ENCODE measurements at regions not wholly inside any gene's neighbourhood (a gene's known extent, or its start where the extent isn't known, plus 50 kb on each side); places are given as distances from the start of the nearest gene placed in this dataset.
A peak's percentile ranks its signal among the peaks of the same experiment; 100 is the strongest.

- no peak for DNase-seq
- H3K27ac ChIP-seq: no peak overlapping the region
- WGBS, 2 donors: 59 to 60% methylated on average over 3 of the region's 3 CpGs
- no peaks in the 10 kb centered on the region for H3K9me3 ChIP-seq
- H3K36me3 ChIP-seq (replicated peaks in 1 of 2; ENCODE audit: insufficient read depth in 1 of 2, low read depth in 2 of 2): no peaks in the 10 kb centered on the region
- no peaks in the 10 kb centered on the region for H3K27me3 ChIP-seq
- no peaks in the 10 kb centered on the region for H3K4me1 ChIP-seq
- TF ChIP-seq POLR2A (IDR thresholded peaks at IDR 0.05) (no peak), CTCF (IDR thresholded peaks at IDR 0.05) (no peak)
- no peak for ATAC-seq
- intact Hi-C loops (cut with DNase I): no loop called here
- H3K4me3 ChIP-seq: no peak overlapping the region
Measured at GRCh38 chr4:79266136-79266535, 59.7 kb downstream of the NAA11 start.

DNA sequence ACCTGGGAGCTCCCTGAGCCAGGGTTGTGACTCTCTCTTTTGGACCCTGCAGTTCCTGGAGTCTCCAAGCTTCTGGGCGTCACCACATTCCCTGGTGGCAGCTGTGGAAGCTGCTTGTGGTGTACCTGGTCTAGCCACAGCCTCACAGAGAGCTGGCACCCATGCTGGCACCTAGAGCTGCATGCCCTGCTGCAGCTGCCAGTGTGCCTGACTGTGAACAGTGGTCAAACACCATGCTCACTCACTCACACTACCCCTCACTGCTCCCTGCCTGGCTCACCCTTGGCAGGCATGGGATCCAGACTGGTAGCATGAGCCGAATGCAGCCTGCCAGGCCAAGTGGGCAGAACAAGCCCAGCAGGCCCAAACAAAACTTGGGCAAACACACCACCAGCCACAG, 66.6 kb downstream of the NAA11 start:
- no peak for ATAC-seq
- intact Hi-C loops (cut with DNase I): no loop called here
- TF ChIP-seq POLR2A (IDR thresholded peaks at IDR 0.05) (no peak), CTCF (IDR thresholded peaks at IDR 0.05) (no peak)

DNA sequence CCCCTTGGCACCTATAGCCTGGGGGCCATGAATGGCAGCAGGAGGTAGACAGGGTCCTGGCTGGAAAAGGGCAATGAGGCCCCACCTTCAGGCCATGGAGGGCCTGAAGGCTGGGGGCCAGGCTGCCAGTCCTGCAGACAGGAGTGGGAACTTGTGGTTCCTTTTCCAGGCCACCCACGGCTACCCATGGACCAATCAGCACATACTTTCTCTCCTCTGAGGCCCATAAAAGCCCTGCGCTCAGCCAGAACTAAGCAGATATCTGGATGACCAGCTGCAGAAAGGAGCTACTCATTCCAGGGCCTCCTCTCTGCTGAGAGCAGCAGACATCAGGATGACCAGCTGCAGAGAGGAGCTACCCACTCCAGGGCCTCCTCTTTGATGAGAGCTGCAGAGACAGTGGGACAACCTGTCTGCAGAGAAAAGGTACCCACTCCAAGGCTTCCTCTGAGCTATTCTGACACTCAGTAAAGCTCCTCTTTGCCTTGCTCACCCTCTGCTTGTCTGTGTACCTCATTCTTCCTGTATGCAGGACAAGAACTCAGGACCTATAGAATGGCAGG, 67.2 kb downstream of the NAA11 start:
- WGBS, 2 donors: 92 to 100% methylated on average over 2 of the region's 2 CpGs
- no peak for DNase-seq
- intact Hi-C loops (cut with DNase I): no loop called here

More for the DNA sequence above, 66.6 kb downstream of the NAA11 start:
- no peaks in the 10 kb centered on the region for H3K36me3 ChIP-seq (replicated peaks in 1 of 2; ENCODE audit: insufficient read depth in 1 of 2, low read depth in 2 of 2)
- no peaks in the 10 kb centered on the region for H3K4me1 ChIP-seq
- H3K9me3 ChIP-seq: no peaks in the 10 kb centered on the region
- WGBS, 2 donors: 56 to 64% methylated on average over 1 to 2 of the region's 2 CpGs
- H3K27ac ChIP-seq: no peak overlapping the region
- H3K27me3 ChIP-seq: no peaks in the 10 kb centered on the region
- peak in 1 of 4 donors; percentile 9 for DNase-seq
- H3K4me3 ChIP-seq: no peak overlapping the region

GRCh38 chr4:79257953-79258613, 67.8 kb downstream of the NAA11 start:
- DNase-seq: no peak
- Histone ChIP-seq H3K4me3 (no peak overlapping the region), H3K27me3 (no peaks in the 10 kb centered on the region), H3K9me3 (no peaks in the 10 kb centered on the region), H3K27ac (no peak overlapping the region), H3K4me1 (no peaks in the 10 kb centered on the region), H3K36me3 (replicated peaks in 1 of 2; ENCODE audit: insufficient read depth in 1 of 2, low read depth in 2 of 2) (no peaks in the 10 kb centered on the region)
- no peak for ATAC-seq
- intact Hi-C loops (cut with DNase I): no loop called here
- WGBS, 2 donors: 99 to 100% methylated on average over 1 to 5 of the region's 5 CpGs
- TF ChIP-seq POLR2A (IDR thresholded peaks at IDR 0.05) (no peak), CTCF (IDR thresholded peaks at IDR 0.05) (no peak)

More for the DNA sequence above, 67.2 kb downstream of the NAA11 start:
- Histone ChIP-seq H3K4me1 (no peaks in the 10 kb centered on the region), H3K9me3 (no peaks in the 10 kb centered on the region), H3K36me3 (replicated peaks in 1 of 2; ENCODE audit: insufficient read depth in 1 of 2, low read depth in 2 of 2) (no peaks in the 10 kb centered on the region), H3K27me3 (no peaks in the 10 kb centered on the region), H3K4me3 (no peak overlapping the region), H3K27ac (no peak overlapping the region)
- ATAC-seq: no peak
- TF ChIP-seq CTCF (IDR thresholded peaks at IDR 0.05) (no peak), POLR2A (IDR thresholded peaks at IDR 0.05) (no peak)

GRCh38 chr4:79255793-79256192, 70.1 kb downstream of the NAA11 start:
- ATAC-seq (no peak), DNase-seq (no peak)
- Histone ChIP-seq H3K36me3 (replicated peaks in 1 of 2; ENCODE audit: insufficient read depth in 1 of 2, low read depth in 2 of 2) (no peaks in the 10 kb centered on the region), H3K9me3 (no peaks in the 10 kb centered on the region), H3K4me3 (no peak overlapping the region), H3K27me3 (no peaks in the 10 kb centered on the region), H3K27ac (no peak overlapping the region), H3K4me1 (no peaks in the 10 kb centered on the region)
- TF ChIP-seq CTCF (IDR thresholded peaks at IDR 0.05) (no peak), POLR2A (IDR thresholded peaks at IDR 0.05) (no peak)
- intact Hi-C loops (cut with DNase I): no loop called here
- 58 to 70% methylated on average over 6 of the region's 6 CpGs for WGBS, 2 donors
